H9 (cell line): ENCODE measurements at regions not wholly inside any gene's neighbourhood (a gene's known extent, or its start where the extent isn't known, plus 50 kb on each side); places are given as distances from the start of the nearest gene placed in this dataset.

ENCODE experiments used
- DNase-seq: peaks from one replicate; pipeline ENCODE4 v3.0.0-alpha.2; 2017
- H2AFZ ChIP-seq: one replicate; pipeline ENCODE4 v1.6.1; 2013; ENCODE audit warnings: mild to moderate bottlenecking, low read length, control low read depth, moderate library complexity
- H2AK5ac ChIP-seq: 2 replicates; pipeline ENCODE4 v1.6.1; 2013; ENCODE audit warnings: low read length, control low read depth, mixed read lengths; ENCODE audit not compliant: insufficient read length
- H2BK120ac ChIP-seq: one replicate; pipeline ENCODE4 v1.6.1; 2013; ENCODE audit warnings: low read depth, mild to moderate bottlenecking, low read length, control low read depth, inconsistent platforms; ENCODE audit not compliant: poor library complexity, severe bottlenecking
- H2BK12ac ChIP-seq: 2 replicates; pipeline ENCODE4 v1.6.1; 2013; ENCODE audit warnings: low read length, control low read depth, mixed read lengths, low read depth; ENCODE audit not compliant: insufficient read length
- H2BK15ac ChIP-seq: 2 replicates; pipeline ENCODE4 v1.6.1; 2013; ENCODE audit warnings: low read depth, low read length, control low read depth
- H2BK20ac ChIP-seq: one replicate; pipeline ENCODE4 v1.6.1; 2013; ENCODE audit warnings: low read depth, mild to moderate bottlenecking, low read length, control low read depth, inconsistent platforms; ENCODE audit not compliant: poor library complexity, severe bottlenecking
- H2BK5ac ChIP-seq: 2 replicates; pipeline ENCODE4 v1.6.1; 2013; ENCODE audit warnings: low read length, control low read depth, mixed read lengths; ENCODE audit not compliant: insufficient read length
- H3K14ac ChIP-seq: 2 replicates; pipeline ENCODE4 v1.6.1; 2013; ENCODE audit warnings: low read length, control low read depth; ENCODE audit not compliant: insufficient read depth
- H3K18ac ChIP-seq: 2 replicates; pipeline ENCODE4 v1.6.1; 2013; ENCODE audit warnings: low read depth, mild to moderate bottlenecking, mixed read lengths, low read length, control low read depth; ENCODE audit not compliant: insufficient read length
- H3K23ac ChIP-seq: 2 replicates; pipeline ENCODE4 v1.6.1; 2013; ENCODE audit warnings: low read length, control low read depth, mixed read lengths, low read depth; ENCODE audit not compliant: insufficient read length
- H3K23me2 ChIP-seq: 2 replicates; pipeline ENCODE4 v1.6.1; 2013; ENCODE audit warnings: low read depth, mild to moderate bottlenecking, mixed read lengths, low read length, control low read depth; ENCODE audit not compliant: insufficient read length, poor library complexity, severe bottlenecking
- H3K27ac ChIP-seq: 2 replicates; pipeline ENCODE4 v1.5.1; 2013; ENCODE audit warnings: low read length, control low read depth, mixed read lengths, low read depth; ENCODE audit not compliant: insufficient read length
- H3K27me3 ChIP-seq: 2 replicates; pipeline ENCODE4 v1.6.1; 2013; ENCODE audit warnings: low read length, control low read depth, inconsistent platforms; ENCODE audit not compliant: insufficient read depth
- H3K4ac ChIP-seq: 2 replicates; pipeline ENCODE4 v1.6.1; 2013; ENCODE audit warnings: low read depth, mild to moderate bottlenecking, control low read depth, inconsistent platforms, low read length, moderate library complexity
- H3K4me1 ChIP-seq: 2 replicates; pipeline ENCODE4 v1.6.1; 2013; ENCODE audit warnings: low read length, control low read depth, inconsistent platforms; ENCODE audit not compliant: insufficient read depth
- H3K4me2 ChIP-seq: 2 replicates; pipeline ENCODE4 v1.6.1; 2013; ENCODE audit warnings: low read length, control low read depth, mixed read lengths; ENCODE audit not compliant: insufficient read length, insufficient read depth
- H3K56ac ChIP-seq: 2 replicates; pipeline ENCODE4 v1.6.1; 2013; ENCODE audit warnings: low read depth, mild to moderate bottlenecking, mixed read lengths, low read length, control low read depth; ENCODE audit not compliant: insufficient read length
- H3K79me1 ChIP-seq: 2 replicates; pipeline ENCODE4 v1.6.1; 2013; ENCODE audit warnings: low read depth, mild to moderate bottlenecking, moderate library complexity, low read length, control low read depth, inconsistent platforms; ENCODE audit not compliant: insufficient read depth, poor library complexity, severe bottlenecking
- H3K79me2 ChIP-seq: 2 replicates; pipeline ENCODE4 v1.6.1; 2013; ENCODE audit warnings: low read length, control low read depth, inconsistent platforms; ENCODE audit not compliant: insufficient read depth
- H3K9ac ChIP-seq: 2 replicates; pipeline ENCODE4 v1.6.1; 2013; ENCODE audit warnings: low read length, control low read depth, mixed read lengths; ENCODE audit not compliant: insufficient read length; ENCODE audit errors: extremely low read depth
- H3K9me3 ChIP-seq: one replicate; pipeline ENCODE4 v1.6.1; 2013; ENCODE audit warnings: low read depth, low read length, inconsistent platforms; ENCODE audit not compliant: control insufficient read depth
- H3T11ph ChIP-seq: one replicate; pipeline ENCODE4 v1.6.1; 2013; ENCODE audit warnings: mild to moderate bottlenecking, low read length, control low read depth, inconsistent platforms
- H4K20me1 ChIP-seq: one replicate; pipeline ENCODE4 v1.6.1; 2013; ENCODE audit not compliant: control insufficient read depth, insufficient read length, insufficient read depth
- H4K5ac ChIP-seq: 2 replicates; pipeline ENCODE4 v1.6.1; 2013; ENCODE audit warnings: low read depth, mild to moderate bottlenecking, mixed read lengths, low read length, control low read depth; ENCODE audit not compliant: insufficient read length
- H4K8ac ChIP-seq: replicated peaks from 2 replicates; pipeline ENCODE4 v1.6.1; 2013; ENCODE audit warnings: low read length, control low read depth, mixed read lengths, low read depth; ENCODE audit not compliant: insufficient read length
- H4K91ac ChIP-seq: 2 replicates; pipeline ENCODE4 v1.6.1; 2013; ENCODE audit warnings: low read depth, mild to moderate bottlenecking, moderate library complexity, mixed read lengths, low read length, control low read depth; ENCODE audit not compliant: insufficient read length
- H3K27ac Mint-ChIP-seq, 3 experiments: 2 replicates in 2 of 3; 3 replicates in 1 of 3; pipeline ENCODE4 v1.8.0; 2020 to 2021; ENCODE audit warnings: mixed read lengths in 3 of 3, mild to moderate bottlenecking in 1 of 3, moderate library complexity in 1 of 3
- H3K27me3 Mint-ChIP-seq: 2 replicates; pipeline ENCODE4 v1.8.0; 2021; ENCODE audit warnings: low read depth, mild to moderate bottlenecking, moderate library complexity, mixed read lengths
- H3K36me3 Mint-ChIP-seq, 3 experiments: 2 replicates in 2 of 3; 3 replicates in 1 of 3; pipeline ENCODE4 v1.8.0; 2020 to 2021; ENCODE audit warnings: low read depth in 3 of 3, mixed read lengths in 3 of 3; ENCODE audit not compliant: insufficient read depth in 1 of 3
- H3K4me1 Mint-ChIP-seq, 2 experiments: 2 replicates each; pipeline ENCODE4 v1.8.0; 2020; ENCODE audit warnings: mixed read lengths in 2 of 2
- H3K4me3 Mint-ChIP-seq, 2 experiments: 2 replicates in 1 of 2; 3 replicates in 1 of 2; pipeline ENCODE4 v1.8.0; 2020 to 2021; ENCODE audit warnings: mild to moderate bottlenecking in 2 of 2, mixed read lengths in 2 of 2, moderate library complexity in 1 of 2
- H3K9me3 Mint-ChIP-seq, 2 experiments: 2 replicates in 1 of 2; 3 replicates in 1 of 2; pipeline ENCODE4 v1.8.0; 2020; ENCODE audit warnings: mild to moderate bottlenecking in 2 of 2, mixed read lengths in 2 of 2, moderate library complexity in 1 of 2
- WGBS: extraction: QIAGEN DNeasy Blood & Tissue Kit; methylation state at CpG from one replicate; pipeline ENCODE4 v1.1.7; 2013; ENCODE audit warnings: missing lambda C conversion rate, low lambda C conversion rate, mixed read lengths; ENCODE audit not compliant: insufficient read length; ENCODE audit errors: extremely low coverage; 5-methylcytosine and 5-hydroxymethylcytosine counted together
- TF ChIP-seq, protein P1 (sequence below): fragments of 200-600 bp; sonication (generic); conservative IDR thresholded peaks from 3 replicates; pipeline ENCODE4 v1.8.0; 2021; ENCODE audit warnings: antibody characterized with exemption, mild to moderate bottlenecking

DNA sequence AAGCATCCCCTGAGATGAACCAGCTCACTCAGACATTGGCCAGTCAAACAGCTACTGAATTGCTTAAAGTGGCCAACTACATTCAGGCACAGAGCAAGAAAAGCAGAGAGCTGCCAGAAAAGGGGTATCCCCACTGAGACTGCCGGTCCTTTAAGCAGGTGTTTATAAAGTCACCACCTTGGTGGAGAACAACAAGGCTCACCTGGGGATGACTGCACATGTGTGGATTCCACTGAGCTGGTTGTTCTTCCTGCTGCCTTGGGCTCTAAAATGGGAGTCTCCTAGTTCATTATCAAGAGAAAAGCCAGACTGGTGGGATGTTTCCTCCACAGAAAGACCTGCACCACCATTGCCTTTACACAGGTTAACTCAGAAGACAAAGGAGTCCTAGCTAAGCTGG lies 51.8 kb upstream of the IPO5 start:
- no peak overlapping the region for H2BK5ac ChIP-seq
- no peaks in the 10 kb centered on the region for H3K4me1 ChIP-seq
- no peak for DNase-seq
- no peaks in the 10 kb centered on the region for H3K27me3 ChIP-seq
- no peak overlapping the region for H3K23ac ChIP-seq
- no peak overlapping the region for H2BK15ac ChIP-seq
- H4K91ac ChIP-seq = no peak overlapping the region
- H2BK12ac ChIP-seq = no peak overlapping the region
- no peak overlapping the region for H3K27ac ChIP-seq
- no peak overlapping the region for H3K18ac ChIP-seq
- no peaks in the 10 kb centered on the region for H3K23me2 ChIP-seq
- H3K4me3 Mint-ChIP-seq = no peak overlapping the region
- H3K9ac ChIP-seq = no peak overlapping the region
- peaks cover 0 to 4% of the 10 kb centered on the region in 2 experiments; a peak in 2 of 5 replicates for H3K9me3 Mint-ChIP-seq
- peaks cover 7 to 8% of the 10 kb centered on the region in 2 experiments for H3K4me1 Mint-ChIP-seq
- TF ChIP-seq, protein P1, sequence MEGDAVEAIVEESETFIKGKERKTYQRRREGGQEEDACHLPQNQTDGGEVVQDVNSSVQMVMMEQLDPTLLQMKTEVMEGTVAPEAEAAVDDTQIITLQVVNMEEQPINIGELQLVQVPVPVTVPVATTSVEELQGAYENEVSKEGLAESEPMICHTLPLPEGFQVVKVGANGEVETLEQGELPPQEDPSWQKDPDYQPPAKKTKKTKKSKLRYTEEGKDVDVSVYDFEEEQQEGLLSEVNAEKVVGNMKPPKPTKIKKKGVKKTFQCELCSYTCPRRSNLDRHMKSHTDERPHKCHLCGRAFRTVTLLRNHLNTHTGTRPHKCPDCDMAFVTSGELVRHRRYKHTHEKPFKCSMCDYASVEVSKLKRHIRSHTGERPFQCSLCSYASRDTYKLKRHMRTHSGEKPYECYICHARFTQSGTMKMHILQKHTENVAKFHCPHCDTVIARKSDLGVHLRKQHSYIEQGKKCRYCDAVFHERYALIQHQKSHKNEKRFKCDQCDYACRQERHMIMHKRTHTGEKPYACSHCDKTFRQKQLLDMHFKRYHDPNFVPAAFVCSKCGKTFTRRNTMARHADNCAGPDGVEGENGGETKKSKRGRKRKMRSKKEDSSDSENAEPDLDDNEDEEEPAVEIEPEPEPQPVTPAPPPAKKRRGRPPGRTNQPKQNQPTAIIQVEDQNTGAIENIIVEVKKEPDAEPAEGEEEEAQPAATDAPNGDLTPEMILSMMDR = no peak
- H4K20me1 ChIP-seq = no peaks in the 10 kb centered on the region
- H3K9me3 ChIP-seq = no peaks in the 10 kb centered on the region
- no peaks in the 10 kb centered on the region for H3K79me1 ChIP-seq
- no peak overlapping the region for H4K5ac ChIP-seq
- no peak overlapping the region for H2BK20ac ChIP-seq
- H3K14ac ChIP-seq = no peak overlapping the region
- H3K36me3 Mint-ChIP-seq = no peaks in the 10 kb centered on the region
- no peaks in the 10 kb centered on the region for H3K79me2 ChIP-seq
- H2AK5ac ChIP-seq = no peak overlapping the region
- no peak overlapping the region for H4K8ac ChIP-seq
- H2AFZ ChIP-seq = no peak overlapping the region
- no CpG with 5 or more reads among the region's 1 CpG for WGBS
- no peak overlapping the region for H3K56ac ChIP-seq
- peaks cover 3% of the 10 kb centered on the region for H3K27me3 Mint-ChIP-seq
- peak overlapping the region in 1 of 3 experiments; percentile 9; a peak in 1 of 7 replicates for H3K27ac Mint-ChIP-seq
- no peak overlapping the region for H3K4ac ChIP-seq
- H2BK120ac ChIP-seq = no peak overlapping the region
- H3K4me2 ChIP-seq = no peak overlapping the region
- no peak overlapping the region for H3T11ph ChIP-seq
